ENCODE measurements at regions not wholly inside any gene's neighbourhood (a gene's known extent, or its start where the extent isn't known, plus 50 kb on each side); places are given as distances from the start of the nearest gene placed in this dataset.

- no peak for DNase-seq
Observed at GRCh38 chr7:155360495-155361345, 63.0 kb downstream of the INSIG1 start.

DNA sequence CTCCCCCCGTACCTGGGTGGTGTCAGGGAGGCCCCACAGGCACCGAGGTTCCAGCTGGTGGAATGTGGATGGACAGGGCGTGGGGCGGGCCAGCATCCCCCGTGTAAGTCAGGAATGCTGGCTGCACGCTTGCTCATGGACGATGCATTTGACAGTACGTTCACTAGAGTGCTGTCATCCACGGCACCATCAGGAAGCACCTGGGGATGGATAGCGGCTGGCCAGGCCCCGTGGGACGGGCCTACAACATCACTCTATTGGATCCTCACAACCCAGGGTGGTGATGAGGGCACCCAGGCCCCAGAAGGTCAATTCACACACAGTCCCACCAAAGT is 63.6 kb downstream of the INSIG1 start:
- no peak for DNase-seq

GRCh38 chr7:155361947-155362346 is 64.3 kb downstream of the INSIG1 start:
- DNase-seq: no peak

DNA sequence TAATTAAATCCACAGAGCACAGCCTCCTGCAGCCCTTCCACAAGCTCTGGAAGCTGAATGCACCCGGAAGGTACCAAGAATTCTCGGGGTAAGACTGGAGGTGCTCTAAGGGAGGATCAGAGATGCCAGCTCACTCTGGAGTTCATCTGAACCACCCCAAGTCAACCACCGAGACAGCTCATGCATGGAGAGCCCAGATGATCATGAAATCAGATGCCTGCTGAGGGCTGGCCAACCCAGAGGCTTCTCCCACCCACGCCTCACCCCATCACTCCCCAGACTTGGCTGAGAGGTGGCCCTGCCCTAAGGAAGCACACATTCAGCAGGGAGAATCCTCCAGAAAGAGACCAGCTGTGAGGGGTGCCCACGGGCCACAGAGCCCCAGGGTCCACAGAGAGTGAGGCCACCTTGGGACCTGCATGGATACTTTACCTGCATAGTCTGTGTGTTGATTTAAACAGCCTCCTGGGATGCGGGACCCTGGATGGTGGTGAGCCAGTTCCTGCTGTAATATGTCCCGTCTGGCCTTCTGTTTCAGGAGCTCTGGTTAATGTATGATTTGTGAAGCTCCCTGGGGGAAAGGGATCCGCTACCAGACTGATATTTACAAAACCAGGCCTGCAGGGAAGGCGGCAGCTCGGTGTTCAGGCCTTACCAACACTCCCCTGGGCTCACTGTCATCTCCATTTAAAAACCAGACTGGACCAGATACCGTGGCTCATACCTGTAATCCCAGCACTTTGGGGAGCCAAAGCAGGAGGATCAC is 64.9 kb downstream of the INSIG1 start:
- no peak for DNase-seq

- no peak for DNase-seq
Observed at GRCh38 chr7:155363146-155363539, 65.5 kb downstream of the INSIG1 start.

- no peak for DNase-seq
Observed at GRCh38 chr7:155363852-155364600, 66.3 kb downstream of the INSIG1 start.

- DNase-seq: no peak
Observed at GRCh38 chr7:155365146-155365874, 67.6 kb downstream of the INSIG1 start.

DNA sequence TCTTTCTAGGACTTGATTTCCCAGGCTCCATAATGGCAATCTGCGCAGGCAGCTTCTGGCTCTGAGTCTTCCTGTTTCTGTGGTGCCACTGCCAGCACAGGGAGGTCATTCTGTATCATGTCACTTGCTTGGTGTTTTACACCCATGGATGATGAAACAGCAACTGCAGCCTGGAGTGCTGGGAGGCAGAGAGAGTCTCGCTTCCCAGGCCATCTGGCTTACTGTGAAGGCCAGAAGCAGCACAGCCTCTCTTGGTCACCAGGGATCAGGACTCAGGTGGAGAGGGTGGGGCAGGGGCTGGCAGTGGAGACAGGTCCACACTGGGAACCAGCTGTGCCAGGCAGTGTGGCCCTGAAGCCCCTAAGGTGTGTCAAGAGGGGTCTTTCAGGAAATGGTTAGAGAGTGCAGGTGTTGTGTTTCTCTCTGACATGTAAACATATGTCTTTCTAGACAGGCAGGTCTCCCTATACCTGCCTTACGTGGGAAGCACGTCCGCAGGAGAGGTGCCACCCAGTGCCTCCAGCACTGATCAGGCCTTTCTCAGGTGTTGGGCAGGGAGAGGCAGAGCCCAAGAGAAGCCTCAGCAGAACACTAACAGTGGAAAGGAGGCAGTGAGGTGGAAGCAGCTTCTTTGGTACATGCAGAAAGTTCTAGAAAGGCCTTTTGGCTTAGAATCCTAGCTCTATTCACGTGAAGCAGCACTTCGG is 71.4 kb downstream of the INSIG1 start:
- no peak for DNase-seq

GRCh38 chr7:155369766-155370165 is 72.1 kb downstream of the INSIG1 start:
- DNase-seq: no peak

DNA sequence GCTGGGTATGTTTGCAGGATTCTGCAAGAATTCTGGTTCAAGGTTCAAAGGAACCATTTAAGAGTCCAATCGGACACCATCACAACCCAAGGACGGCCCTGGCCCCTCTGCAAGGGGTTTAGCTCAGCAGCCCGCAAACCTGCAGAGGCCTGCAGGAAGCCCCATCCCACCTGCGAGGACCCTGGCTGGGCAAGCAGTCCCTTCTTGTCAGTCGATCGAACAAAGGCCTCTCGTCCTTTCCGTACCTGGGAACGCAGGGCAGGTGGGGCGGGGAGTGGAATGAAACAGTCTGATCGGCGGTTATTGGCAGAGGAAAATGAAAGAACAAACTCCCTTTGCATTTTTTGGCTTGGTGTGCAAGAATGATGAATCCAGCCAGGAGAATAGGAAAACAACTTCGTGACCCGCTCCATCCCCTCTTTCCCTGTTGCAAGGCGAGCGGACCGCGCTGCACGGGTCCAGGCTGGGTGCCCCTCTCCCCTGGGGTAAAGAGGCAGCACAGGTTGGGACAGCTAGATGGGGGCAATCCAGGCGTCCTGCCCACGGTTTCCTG is 73.7 kb downstream of the INSIG1 start:
- no peak for DNase-seq

DNA sequence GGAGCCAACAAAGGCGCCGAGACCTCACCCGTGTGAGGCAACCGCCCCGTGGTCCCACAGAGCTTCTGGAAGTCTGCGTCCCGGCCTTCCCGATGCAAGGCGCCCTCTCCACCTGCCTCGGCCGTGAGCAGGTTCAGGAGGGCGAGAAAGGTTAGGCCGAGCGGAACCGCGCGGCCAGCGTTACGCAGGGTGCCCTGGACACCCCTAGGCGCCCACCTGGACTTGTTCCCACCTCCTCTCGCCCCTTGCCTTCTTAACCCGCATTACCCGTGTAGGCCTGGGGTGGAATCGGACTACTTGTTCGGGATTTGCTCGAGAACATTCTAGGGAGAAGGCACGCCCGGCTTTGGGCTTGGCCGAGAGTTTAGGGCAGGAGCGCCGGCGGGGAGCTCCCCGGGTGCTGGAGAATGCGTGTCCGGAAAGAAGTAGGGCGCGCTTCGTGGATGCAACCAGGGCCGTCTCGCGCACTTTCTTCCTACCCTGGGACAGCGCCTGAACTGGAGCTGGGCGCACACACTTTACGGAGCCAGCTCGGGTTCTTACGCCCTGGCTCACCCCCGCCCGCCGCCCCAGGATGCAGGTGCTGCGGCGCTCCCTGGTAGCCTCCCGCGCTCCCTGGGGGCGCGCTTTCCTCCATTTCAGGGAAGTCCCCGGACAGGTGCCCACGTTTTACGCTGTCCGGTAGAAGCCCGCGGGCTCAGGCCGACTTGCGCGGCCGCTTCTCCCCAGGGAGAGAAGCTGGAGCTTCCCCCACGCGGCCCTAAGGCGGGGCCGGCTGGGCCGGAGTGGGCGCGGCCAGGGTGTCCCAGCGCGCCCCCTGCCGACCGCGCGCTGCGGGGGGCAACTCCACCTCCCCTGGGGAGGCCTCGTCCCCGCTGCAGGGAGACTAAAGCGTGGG is 74.5 kb downstream of the INSIG1 start:
- no peak for DNase-seq

- no peak for DNase-seq
Observed at GRCh38 chr7:155372782-155373358, 75.2 kb downstream of the INSIG1 start.

DNA sequence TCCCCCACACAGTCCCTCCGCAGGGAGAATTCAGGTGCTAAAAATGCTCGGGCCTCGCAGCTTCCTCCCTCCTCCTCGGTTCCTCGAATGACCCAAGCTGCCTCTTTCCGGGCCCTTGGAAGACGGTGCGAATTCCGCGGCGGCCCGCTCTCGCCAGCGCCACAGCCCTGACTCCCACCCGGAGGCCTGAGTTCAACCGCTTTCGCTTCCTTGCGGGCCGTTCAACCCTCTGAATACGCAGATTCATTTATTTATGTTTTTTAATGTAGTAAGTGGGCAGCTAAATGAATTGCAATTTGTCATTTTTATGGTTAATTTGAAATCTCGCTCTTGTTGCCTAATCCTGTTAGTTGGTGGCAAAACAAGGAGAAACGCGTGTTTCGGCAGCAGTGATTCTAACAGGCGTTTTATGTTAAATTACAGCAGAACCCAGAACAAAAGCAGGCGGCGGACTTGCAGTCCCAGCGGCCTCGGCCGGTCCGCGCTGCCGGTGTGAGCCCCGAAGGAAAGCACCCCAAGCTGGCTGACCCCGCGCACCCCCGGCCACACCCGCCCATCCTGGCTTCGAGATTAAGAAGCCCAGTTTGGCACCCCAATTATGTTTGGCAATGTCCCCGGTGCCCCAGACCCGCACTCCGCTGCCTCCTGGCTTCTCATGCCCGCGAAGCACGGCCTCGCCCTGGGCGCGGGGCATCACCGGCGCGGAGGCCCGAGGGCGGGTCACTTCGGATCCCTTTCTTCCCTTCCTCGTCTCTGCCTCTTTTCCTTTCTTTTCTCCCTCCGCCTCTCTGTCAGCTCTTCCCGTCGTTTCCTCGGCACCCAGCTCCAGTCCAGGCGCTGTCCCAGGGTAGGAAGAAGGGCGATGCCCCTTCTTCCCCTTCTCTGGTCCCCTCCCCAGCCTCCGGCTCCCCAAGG is 75.9 kb downstream of the INSIG1 start:
- no peak for DNase-seq

GRCh38 chr7:155374276-155375252 is 76.9 kb downstream of the INSIG1 start:
- DNase-seq: no peak

DNA sequence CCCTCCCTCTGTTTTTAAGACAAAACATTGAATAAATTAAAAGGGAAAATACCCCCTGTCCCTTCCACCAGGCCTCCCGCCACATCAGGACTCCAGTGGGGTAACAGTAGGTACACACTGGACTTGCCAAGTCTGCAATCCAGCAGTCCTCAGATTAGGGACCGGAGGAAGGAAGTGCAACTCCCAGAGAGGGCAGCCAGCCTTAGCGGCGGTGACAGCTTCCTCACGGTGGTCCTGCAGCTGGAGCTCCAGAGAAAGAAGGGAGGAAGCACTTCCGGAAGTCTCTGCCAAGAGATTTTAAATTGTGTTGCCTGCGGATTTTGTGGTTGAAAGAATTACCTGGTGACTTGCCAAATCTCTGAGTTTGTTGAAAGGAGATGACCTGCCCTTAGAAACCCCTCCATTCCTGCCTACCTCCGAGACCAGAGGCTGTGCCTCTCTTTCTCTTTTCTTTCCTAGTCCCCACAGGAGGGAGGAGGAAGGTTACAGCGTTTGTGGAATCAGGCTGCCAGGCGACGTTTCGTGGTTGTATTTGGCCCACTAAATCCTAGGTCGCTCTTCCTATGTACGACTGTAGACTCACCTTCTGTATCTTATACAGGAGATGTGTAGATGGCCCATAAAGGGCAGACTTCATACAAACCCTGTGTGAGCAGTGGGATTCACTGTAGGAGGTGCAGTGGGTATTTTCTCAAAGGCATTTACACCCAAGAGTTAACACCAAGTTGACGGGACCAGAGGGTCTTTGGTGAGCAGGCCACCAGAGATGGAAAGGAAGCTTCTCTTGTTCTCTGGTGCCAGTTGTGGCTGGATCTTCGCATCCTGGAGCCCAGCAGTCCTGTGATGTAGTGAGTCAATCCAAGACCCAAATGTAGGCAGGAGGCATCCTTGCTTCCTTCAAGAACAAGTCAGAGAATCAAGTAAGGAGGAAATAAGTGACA is 77.9 kb downstream of the INSIG1 start:
- DNase-seq: no peak

GRCh38 chr7:155377071-155377837 is 79.6 kb downstream of the INSIG1 start:
- no peak for DNase-seq
